ENCODE measurements at regions not wholly inside any gene's neighbourhood (a gene's known extent, or its start where the extent isn't known, plus 50 kb on each side); places are given as distances from the start of the nearest gene placed in this dataset.

GRCh38 chr11:116427337-116427902 lies 345.4 kb downstream of the BUD13 start:
- no peaks in the 10 kb centered on the region for H3K9me3 ChIP-seq (ENCODE audit: control insufficient read depth in 3 of 3, low read length in 3 of 3)
- no peak overlapping the region for H3K4me3 ChIP-seq (ENCODE audit: low read length in 3 of 3)
- no peaks in the 10 kb centered on the region for H3K36me3 ChIP-seq (ENCODE audit: control insufficient read depth in 3 of 3, insufficient read depth in 3 of 3, low read length in 3 of 3)
- no peak overlapping the region for H3K27ac ChIP-seq (ENCODE audit: low read depth, low read length)
- H3K4me1 ChIP-seq (ENCODE audit: control insufficient read depth in 3 of 3, insufficient read depth in 3 of 3, low read length in 3 of 3): no peaks in the 10 kb centered on the region
- H3K27me3 ChIP-seq (ENCODE audit: control insufficient read depth in 3 of 3, insufficient read depth in 3 of 3, low read length in 3 of 3): peaks cover 0 to 7% (median 0%) of the 10 kb centered on the region in 3 donors
- no peak overlapping the region for H3K9ac ChIP-seq (ENCODE audit: low read depth in 1 of 3, low read length in 3 of 3)

GRCh38 chr11:116426761-116427160 lies 346.0 kb downstream of the BUD13 start:
- Histone ChIP-seq H3K4me3 (ENCODE audit: low read length in 3 of 3) (no peak overlapping the region), H3K4me1 (ENCODE audit: control insufficient read depth in 3 of 3, insufficient read depth in 3 of 3, low read length in 3 of 3) (no peaks in the 10 kb centered on the region), H3K27me3 (ENCODE audit: control insufficient read depth in 3 of 3, insufficient read depth in 3 of 3, low read length in 3 of 3) (peaks cover 0 to 9% (median 1%) of the 10 kb centered on the region in 3 donors), H3K36me3 (ENCODE audit: control insufficient read depth in 3 of 3, insufficient read depth in 3 of 3, low read length in 3 of 3) (no peaks in the 10 kb centered on the region), H3K9ac (ENCODE audit: low read depth in 1 of 3, low read length in 3 of 3) (no peak overlapping the region), H3K9me3 (ENCODE audit: control insufficient read depth in 3 of 3, low read length in 3 of 3) (no peaks in the 10 kb centered on the region), H3K27ac (ENCODE audit: low read depth, low read length) (no peak overlapping the region)

- Histone ChIP-seq H3K4me3 (ENCODE audit: low read length in 3 of 3) (no peak overlapping the region), H3K36me3 (ENCODE audit: control insufficient read depth in 3 of 3, insufficient read depth in 3 of 3, low read length in 3 of 3) (no peaks in the 10 kb centered on the region), H3K27me3 (ENCODE audit: control insufficient read depth in 3 of 3, insufficient read depth in 3 of 3, low read length in 3 of 3) (peaks cover under 1 to 13% (median 9%) of the 10 kb centered on the region in 3 donors), H3K4me1 (ENCODE audit: control insufficient read depth in 3 of 3, insufficient read depth in 3 of 3, low read length in 3 of 3) (no peaks in the 10 kb centered on the region), H3K9ac (ENCODE audit: low read depth in 1 of 3, low read length in 3 of 3) (no peak overlapping the region), H3K27ac (ENCODE audit: low read depth, low read length) (no peak overlapping the region), H3K9me3 (ENCODE audit: control insufficient read depth in 3 of 3, low read length in 3 of 3) (no peaks in the 10 kb centered on the region)
Measured at GRCh38 chr11:116424615-116425261, 348.0 kb downstream of the BUD13 start.

- Histone ChIP-seq H3K4me3 (ENCODE audit: low read length in 3 of 3) (no peak overlapping the region), H3K9me3 (ENCODE audit: control insufficient read depth in 3 of 3, low read length in 3 of 3) (no peaks in the 10 kb centered on the region), H3K9ac (ENCODE audit: low read depth in 1 of 3, low read length in 3 of 3) (no peak overlapping the region), H3K27ac (ENCODE audit: low read depth, low read length) (no peak overlapping the region), H3K4me1 (ENCODE audit: control insufficient read depth in 3 of 3, insufficient read depth in 3 of 3, low read length in 3 of 3) (no peaks in the 10 kb centered on the region), H3K36me3 (ENCODE audit: control insufficient read depth in 3 of 3, insufficient read depth in 3 of 3, low read length in 3 of 3) (no peaks in the 10 kb centered on the region), H3K27me3 (ENCODE audit: control insufficient read depth in 3 of 3, insufficient read depth in 3 of 3, low read length in 3 of 3) (peaks cover 2 to 13% (median 9%) of the 10 kb centered on the region in 3 donors)
Measured at GRCh38 chr11:116422956-116423600, 349.7 kb downstream of the BUD13 start.

- Histone ChIP-seq H3K9me3 (ENCODE audit: control insufficient read depth in 3 of 3, low read length in 3 of 3) (no peaks in the 10 kb centered on the region), H3K27ac (ENCODE audit: low read depth, low read length) (no peak overlapping the region), H3K4me3 (ENCODE audit: low read length in 3 of 3) (no peak overlapping the region), H3K27me3 (ENCODE audit: control insufficient read depth in 3 of 3, insufficient read depth in 3 of 3, low read length in 3 of 3) (peaks cover 2 to 13% (median 12%) of the 10 kb centered on the region in 3 donors), H3K9ac (ENCODE audit: low read depth in 1 of 3, low read length in 3 of 3) (no peak overlapping the region), H3K36me3 (ENCODE audit: control insufficient read depth in 3 of 3, insufficient read depth in 3 of 3, low read length in 3 of 3) (no peaks in the 10 kb centered on the region), H3K4me1 (ENCODE audit: control insufficient read depth in 3 of 3, insufficient read depth in 3 of 3, low read length in 3 of 3) (no peaks in the 10 kb centered on the region)
Measured at GRCh38 chr11:116422556-116422955, 350.2 kb downstream of the BUD13 start.

GRCh38 chr11:116421529-116422185 lies 351.1 kb downstream of the BUD13 start:
- Histone ChIP-seq H3K27me3 (ENCODE audit: control insufficient read depth in 3 of 3, insufficient read depth in 3 of 3, low read length in 3 of 3) (peaks cover 2 to 16% (median 14%) of the 10 kb centered on the region in 3 donors), H3K9ac (ENCODE audit: low read depth in 1 of 3, low read length in 3 of 3) (no peak overlapping the region), H3K9me3 (ENCODE audit: control insufficient read depth in 3 of 3, low read length in 3 of 3) (no peaks in the 10 kb centered on the region), H3K27ac (ENCODE audit: low read depth, low read length) (no peak overlapping the region), H3K36me3 (ENCODE audit: control insufficient read depth in 3 of 3, insufficient read depth in 3 of 3, low read length in 3 of 3) (no peaks in the 10 kb centered on the region), H3K4me3 (ENCODE audit: low read length in 3 of 3) (no peak overlapping the region), H3K4me1 (ENCODE audit: control insufficient read depth in 3 of 3, insufficient read depth in 3 of 3, low read length in 3 of 3) (no peaks in the 10 kb centered on the region)

- Histone ChIP-seq H3K27ac (ENCODE audit: low read depth, low read length) (no peak overlapping the region), H3K9ac (ENCODE audit: low read depth in 1 of 3, low read length in 3 of 3) (no peak overlapping the region), H3K4me3 (ENCODE audit: low read length in 3 of 3) (no peak overlapping the region), H3K9me3 (ENCODE audit: control insufficient read depth in 3 of 3, low read length in 3 of 3) (no peaks in the 10 kb centered on the region), H3K36me3 (ENCODE audit: control insufficient read depth in 3 of 3, insufficient read depth in 3 of 3, low read length in 3 of 3) (no peaks in the 10 kb centered on the region), H3K4me1 (ENCODE audit: control insufficient read depth in 3 of 3, insufficient read depth in 3 of 3, low read length in 3 of 3) (no peaks in the 10 kb centered on the region), H3K27me3 (ENCODE audit: control insufficient read depth in 3 of 3, insufficient read depth in 3 of 3, low read length in 3 of 3) (peaks cover 2 to 16% (median 14%) of the 10 kb centered on the region in 3 donors)
Measured at GRCh38 chr11:116420770-116421528, 351.8 kb downstream of the BUD13 start.

GRCh38 chr11:116420030-116420429 lies 352.8 kb downstream of the BUD13 start:
- Histone ChIP-seq H3K36me3 (ENCODE audit: control insufficient read depth in 3 of 3, insufficient read depth in 3 of 3, low read length in 3 of 3) (no peaks in the 10 kb centered on the region), H3K9ac (ENCODE audit: low read depth in 1 of 3, low read length in 3 of 3) (no peak overlapping the region), H3K27me3 (ENCODE audit: control insufficient read depth in 3 of 3, insufficient read depth in 3 of 3, low read length in 3 of 3) (peaks cover 2 to 16% (median 14%) of the 10 kb centered on the region in 3 donors), H3K27ac (ENCODE audit: low read depth, low read length) (no peak overlapping the region), H3K4me3 (ENCODE audit: low read length in 3 of 3) (no peak overlapping the region), H3K4me1 (ENCODE audit: control insufficient read depth in 3 of 3, insufficient read depth in 3 of 3, low read length in 3 of 3) (no peaks in the 10 kb centered on the region), H3K9me3 (ENCODE audit: control insufficient read depth in 3 of 3, low read length in 3 of 3) (no peaks in the 10 kb centered on the region)

- Histone ChIP-seq H3K4me1 (ENCODE audit: control insufficient read depth in 3 of 3, insufficient read depth in 3 of 3, low read length in 3 of 3) (no peaks in the 10 kb centered on the region), H3K36me3 (ENCODE audit: control insufficient read depth in 3 of 3, insufficient read depth in 3 of 3, low read length in 3 of 3) (no peaks in the 10 kb centered on the region), H3K27me3 (ENCODE audit: control insufficient read depth in 3 of 3, insufficient read depth in 3 of 3, low read length in 3 of 3) (peaks cover 2 to 14% (median 9%) of the 10 kb centered on the region in 3 donors), H3K4me3 (ENCODE audit: low read length in 3 of 3) (no peak overlapping the region), H3K9ac (ENCODE audit: low read depth in 1 of 3, low read length in 3 of 3) (no peak overlapping the region), H3K9me3 (ENCODE audit: control insufficient read depth in 3 of 3, low read length in 3 of 3) (no peaks in the 10 kb centered on the region), H3K27ac (ENCODE audit: low read depth, low read length) (no peak overlapping the region)
Measured at GRCh38 chr11:116418388-116419041, 354.3 kb downstream of the BUD13 start.

All from skeletal muscle tissue (tissue), 3 donors.